NCI-H345 (cell line): ENCODE measurements at regions not wholly inside any gene's neighbourhood (a gene's known extent, or its start where the extent isn't known, plus 50 kb on each side); places are given as distances from the start of the nearest gene placed in this dataset.

Experiments used
- DNase-seq: peaks from one replicate; lab custom pipeline; 2025; lab: John Stamatoyannopoulos, UW

- no peak for DNase-seq
These were observed 334.8 kb downstream of the MYCN start for GRCh38 chr2:16275131-16275530.

GRCh38 chr2:16273111-16273510, 332.8 kb downstream of the MYCN start:
- no peak for DNase-seq

GRCh38 chr2:16272038-16272788, 331.9 kb downstream of the MYCN start:
- DNase-seq: no peak

- peak; percentile 47 for DNase-seq
These were observed 331.0 kb downstream of the MYCN start for GRCh38 chr2:16271231-16271896.

GRCh38 chr2:16270441-16270840, 330.1 kb downstream of the MYCN start:
- DNase-seq: no peak

GRCh38 chr2:16268301-16269000, 328.1 kb downstream of the MYCN start:
- no peak for DNase-seq

- no peak for DNase-seq
These were observed 326.2 kb downstream of the MYCN start for GRCh38 chr2:16266571-16266970.

- no peak for DNase-seq
These were observed 324.7 kb downstream of the MYCN start for GRCh38 chr2:16264931-16265540.

- DNase-seq: no peak
These were observed 324.1 kb downstream of the MYCN start for GRCh38 chr2:16264491-16264890.

- DNase-seq: no peak
These were observed 323.0 kb downstream of the MYCN start for GRCh38 chr2:16263241-16263890.

GRCh38 chr2:16262526-16263178, 322.3 kb downstream of the MYCN start:
- DNase-seq: no peak

- DNase-seq: no peak
These were observed 321.4 kb downstream of the MYCN start for GRCh38 chr2:16261791-16262190.

GRCh38 chr2:16261071-16261470, 320.7 kb downstream of the MYCN start:
- DNase-seq: no peak

- no peak for DNase-seq
These were observed 319.9 kb downstream of the MYCN start for GRCh38 chr2:16260041-16260830.

- DNase-seq: no peak
These were observed 318.7 kb downstream of the MYCN start for GRCh38 chr2:16259010-16259409.

GRCh38 chr2:16258350-16258749, 318.0 kb downstream of the MYCN start:
- DNase-seq: no peak

GRCh38 chr2:16257322-16258028, 317.1 kb downstream of the MYCN start:
- no peak for DNase-seq

GRCh38 chr2:16256601-16257321, 316.4 kb downstream of the MYCN start:
- no peak for DNase-seq

GRCh38 chr2:16255120-16255519, 314.8 kb downstream of the MYCN start:
- no peak for DNase-seq
